Natural killer cell (primary cell): ENCODE measurements at regions not wholly inside any gene's neighbourhood (a gene's known extent, or its start where the extent isn't known, plus 50 kb on each side); places are given as distances from the start of the nearest gene placed in this dataset.

Experiments used
- ATAC-seq, 3 donors: fragments of 150-1000 bp in 2 of 3; fragments of 200-7000 bp in 1 of 3; cut with Tn5 transposase; 1 replicate in 1 of 3; 2 replicates in 2 of 3; pipeline ENCODE4 v1.10.0; 2021; ENCODE audit warnings: mild to moderate bottlenecking in 2 of 3, moderate library complexity in 2 of 3
- DNase-seq, 2 donors: peaks; one replicate each; pipeline versions ENCODE4 v3.0.0 to v3.0.0-alpha.2; 2013 to 2021; ENCODE audit warnings: mixed read lengths in 1 of 2
- H3K27ac ChIP-seq: one replicate; pipeline ENCODE4 v1.5.1; 2013; ENCODE audit warnings: mild to moderate bottlenecking, low read length
- H3K27me3 ChIP-seq: one replicate; pipeline ENCODE4 v1.6.1; 2013; ENCODE audit warnings: low read length; ENCODE audit not compliant: control insufficient read depth, insufficient read depth
- H3K36me3 ChIP-seq: one replicate; pipeline ENCODE4 v1.6.1; 2013; ENCODE audit warnings: low read length; ENCODE audit not compliant: control insufficient read depth, insufficient read depth
- H3K4me1 ChIP-seq: one replicate; pipeline ENCODE4 v1.6.1; 2013; ENCODE audit warnings: low read length; ENCODE audit not compliant: control insufficient read depth, insufficient read depth
- H3K4me3 ChIP-seq: one replicate; pipeline ENCODE4 v1.5.1; 2013; ENCODE audit warnings: low read length
- H3K9me3 ChIP-seq: one replicate; pipeline ENCODE4 v1.6.1; 2013; ENCODE audit warnings: low read length; ENCODE audit not compliant: control insufficient read depth, insufficient read depth
- H3K27ac Mint-ChIP-seq, 2 donors: one replicate each; pipeline ENCODE4 v1.8.0; 2022; ENCODE audit warnings: mild to moderate bottlenecking in 2 of 2, mixed read lengths in 2 of 2, moderate library complexity in 1 of 2
- H3K27me3 Mint-ChIP-seq, 2 donors: one replicate each; pipeline ENCODE4 v1.8.0; 2022; ENCODE audit warnings: low read depth in 2 of 2, mixed read lengths in 2 of 2
- H3K36me3 Mint-ChIP-seq: one replicate; pipeline ENCODE4 v1.8.0; 2022; ENCODE audit warnings: mixed read lengths
- H3K4me1 Mint-ChIP-seq, 2 donors: one replicate each; pipeline ENCODE4 v1.8.0; 2022; ENCODE audit warnings: mixed read lengths in 2 of 2
- H3K4me3 Mint-ChIP-seq: one replicate; pipeline ENCODE4 v1.8.0; 2022; ENCODE audit warnings: mild to moderate bottlenecking, moderate library complexity, mixed read lengths
- H3K9me3 Mint-ChIP-seq, 2 donors: one replicate each; pipeline ENCODE4 v1.8.0; 2022; ENCODE audit warnings: mixed read lengths in 2 of 2
- WGBS: methylation state at CpG from one replicate; pipeline ENCODE4 v1.1.7; 2013; ENCODE audit warnings: missing lambda C conversion rate; ENCODE audit not compliant: insufficient coverage; 5-methylcytosine and 5-hydroxymethylcytosine counted together
- intact Hi-C: fragments of 100-400 bp; cut with micrococcal nuclease; formaldehyde crosslinking; loops from one replicate; pipeline ENCODE4 v1.14.2; 2022
- TF ChIP-seq, protein P1 (sequence below): fragments of 200-600 bp; IDR thresholded peaks from one replicate; pipeline ENCODE4 v1.8.0; 2022; ENCODE audit warnings: antibody characterized with exemption

DNA sequence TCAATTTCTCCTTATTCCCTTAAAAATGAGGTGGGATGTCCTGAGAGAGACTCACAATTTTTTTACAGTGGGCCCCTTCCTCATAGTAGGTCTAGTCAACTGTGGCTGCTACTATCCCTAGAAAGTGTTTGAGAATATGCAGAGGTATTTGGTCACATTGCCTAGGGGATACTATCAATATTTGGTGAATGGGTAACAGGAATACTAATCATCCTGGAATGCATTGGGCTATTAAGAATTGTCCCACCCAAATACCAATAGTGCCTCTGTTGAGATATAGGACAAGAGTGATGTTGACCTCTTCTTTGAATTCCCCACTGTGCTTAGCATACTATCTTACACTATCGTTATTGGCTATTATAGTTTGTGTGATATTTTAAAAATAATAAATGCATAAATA is 389.4 kb downstream of the DIPK2A start:
- no CpG with 5 or more reads among the region's 1 CpG for WGBS
- Mint-ChIP-seq H3K4me3 (no peak overlapping the region), H3K27ac (no peak overlapping the region), H3K9me3 (peaks cover 6 to 11% of the 10 kb centered on the region in 2 donors), H3K27me3 (no peaks in the 10 kb centered on the region), H3K4me1 (no peaks in the 10 kb centered on the region), H3K36me3 (no peaks in the 10 kb centered on the region)
- intact Hi-C loops: no loop called here
- no peak for DNase-seq
- H3K4me1 ChIP-seq: no peaks in the 10 kb centered on the region
- ATAC-seq: no peak
- H3K4me3 ChIP-seq: no peak overlapping the region
- no peaks in the 10 kb centered on the region for H3K36me3 ChIP-seq
- no peaks in the 10 kb centered on the region for H3K27me3 ChIP-seq
- TF ChIP-seq, protein P1, sequence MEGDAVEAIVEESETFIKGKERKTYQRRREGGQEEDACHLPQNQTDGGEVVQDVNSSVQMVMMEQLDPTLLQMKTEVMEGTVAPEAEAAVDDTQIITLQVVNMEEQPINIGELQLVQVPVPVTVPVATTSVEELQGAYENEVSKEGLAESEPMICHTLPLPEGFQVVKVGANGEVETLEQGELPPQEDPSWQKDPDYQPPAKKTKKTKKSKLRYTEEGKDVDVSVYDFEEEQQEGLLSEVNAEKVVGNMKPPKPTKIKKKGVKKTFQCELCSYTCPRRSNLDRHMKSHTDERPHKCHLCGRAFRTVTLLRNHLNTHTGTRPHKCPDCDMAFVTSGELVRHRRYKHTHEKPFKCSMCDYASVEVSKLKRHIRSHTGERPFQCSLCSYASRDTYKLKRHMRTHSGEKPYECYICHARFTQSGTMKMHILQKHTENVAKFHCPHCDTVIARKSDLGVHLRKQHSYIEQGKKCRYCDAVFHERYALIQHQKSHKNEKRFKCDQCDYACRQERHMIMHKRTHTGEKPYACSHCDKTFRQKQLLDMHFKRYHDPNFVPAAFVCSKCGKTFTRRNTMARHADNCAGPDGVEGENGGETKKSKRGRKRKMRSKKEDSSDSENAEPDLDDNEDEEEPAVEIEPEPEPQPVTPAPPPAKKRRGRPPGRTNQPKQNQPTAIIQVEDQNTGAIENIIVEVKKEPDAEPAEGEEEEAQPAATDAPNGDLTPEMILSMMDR: no peak
- no peaks in the 10 kb centered on the region for H3K9me3 ChIP-seq
- no peak overlapping the region for H3K27ac ChIP-seq

DNA sequence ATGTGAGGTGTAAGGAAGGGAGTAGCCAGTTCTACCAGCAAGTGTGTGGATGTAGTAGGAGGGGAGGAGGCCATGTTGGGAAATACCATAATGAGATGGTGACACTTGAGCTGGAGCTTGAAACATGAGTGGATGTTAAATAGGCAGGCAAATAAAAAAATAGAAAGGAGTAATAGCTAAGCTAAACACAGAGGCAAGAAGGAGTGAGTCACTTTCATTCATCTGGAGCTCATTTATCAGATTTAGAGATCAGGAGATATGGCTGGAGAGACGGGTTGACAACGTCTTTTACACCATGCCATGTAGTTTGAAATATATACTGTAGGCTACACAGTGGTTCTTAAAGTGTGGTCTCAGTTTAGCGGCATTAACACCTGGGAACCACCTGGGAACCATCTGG is 390.5 kb downstream of the DIPK2A start:
- Histone ChIP-seq H3K9me3 (no peaks in the 10 kb centered on the region), H3K4me1 (no peaks in the 10 kb centered on the region), H3K27me3 (no peaks in the 10 kb centered on the region), H3K27ac (no peak overlapping the region), H3K36me3 (no peaks in the 10 kb centered on the region), H3K4me3 (no peak overlapping the region)
- no peak overlapping the region for H3K4me3 Mint-ChIP-seq
- no peak for DNase-seq
- no peaks in the 10 kb centered on the region for H3K4me1 Mint-ChIP-seq
- no peak overlapping the region for H3K27ac Mint-ChIP-seq
- TF ChIP-seq, protein P1: no peak
- 83% methylated on average over 3 of the region's 3 CpGs for WGBS
- H3K27me3 Mint-ChIP-seq: no peaks in the 10 kb centered on the region
- no peaks in the 10 kb centered on the region for H3K36me3 Mint-ChIP-seq
- H3K9me3 Mint-ChIP-seq: peaks cover 8 to 16% of the 10 kb centered on the region in 2 donors
- intact Hi-C loops: no loop called here
- no peak for ATAC-seq

DNA sequence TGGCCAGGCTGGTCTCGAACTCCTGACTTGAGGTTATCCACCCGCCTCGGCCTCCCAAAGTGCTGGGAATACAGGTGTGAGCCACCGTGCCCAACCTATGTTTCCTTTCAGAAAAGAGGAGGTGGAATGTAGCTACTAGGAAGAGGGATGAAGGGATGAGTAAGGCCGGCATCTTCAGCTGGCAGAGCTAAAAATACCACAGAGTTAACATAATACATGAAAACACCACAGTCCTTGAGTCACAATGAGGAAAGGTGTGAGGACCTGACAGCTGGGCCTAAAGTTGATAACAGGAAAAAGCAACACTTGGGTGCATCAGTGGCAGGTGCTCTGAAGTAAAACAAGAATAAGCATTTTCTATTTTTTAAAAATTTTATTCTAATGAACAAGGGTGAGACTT is 392.2 kb downstream of the DIPK2A start:
- Histone ChIP-seq H3K9me3 (peaks cover 8% of the 10 kb centered on the region), H3K27ac (no peak overlapping the region), H3K4me3 (no peak overlapping the region), H3K27me3 (no peaks in the 10 kb centered on the region), H3K4me1 (no peaks in the 10 kb centered on the region), H3K36me3 (no peaks in the 10 kb centered on the region)
- Mint-ChIP-seq H3K4me3 (no peak overlapping the region), H3K9me3 (peaks cover 12 to 22% of the 10 kb centered on the region in 2 donors), H3K27ac (no peak overlapping the region), H3K36me3 (no peaks in the 10 kb centered on the region), H3K27me3 (no peaks in the 10 kb centered on the region), H3K4me1 (no peaks in the 10 kb centered on the region)
- intact Hi-C loops: no loop called here
- no peak for DNase-seq
- TF ChIP-seq, protein P1: no peak
- no peak for ATAC-seq
- WGBS: 94% methylated on average over 4 of the region's 5 CpGs

DNA sequence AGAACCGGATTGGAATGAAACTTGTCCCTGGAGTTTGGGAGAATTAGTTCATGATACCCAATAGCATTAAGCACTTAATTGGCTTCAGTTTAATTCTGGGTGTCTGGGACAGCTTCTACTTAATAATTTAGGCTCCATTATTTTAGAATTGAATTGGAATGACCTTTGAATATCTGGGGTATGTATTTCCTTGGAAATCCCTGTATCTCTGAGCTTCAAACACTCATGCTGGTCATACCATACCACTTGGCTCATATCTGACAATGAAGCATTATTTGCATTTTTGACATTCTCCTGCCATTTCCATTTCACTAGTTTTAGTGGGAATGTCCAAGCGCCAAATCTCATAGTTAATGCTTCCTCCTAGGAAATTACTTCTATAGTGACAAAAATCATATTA is 393.1 kb downstream of the DIPK2A start:
- no peaks in the 10 kb centered on the region for H3K4me1 Mint-ChIP-seq
- ATAC-seq (no peak), DNase-seq (no peak)
- 86% methylated on average over 1 of the region's 2 CpGs for WGBS
- no peaks in the 10 kb centered on the region for H3K27me3 ChIP-seq
- no peak overlapping the region for H3K4me3 Mint-ChIP-seq
- H3K4me3 ChIP-seq: no peak overlapping the region
- H3K9me3 Mint-ChIP-seq: peaks cover 12 to 22% of the 10 kb centered on the region in 2 donors
- H3K9me3 ChIP-seq: peaks cover 11% of the 10 kb centered on the region
- no peaks in the 10 kb centered on the region for H3K36me3 Mint-ChIP-seq
- TF ChIP-seq, protein P1: no peak
- no peak overlapping the region for H3K27ac Mint-ChIP-seq
- H3K27ac ChIP-seq: no peak overlapping the region
- no peaks in the 10 kb centered on the region for H3K36me3 ChIP-seq
- intact Hi-C loops: no loop called here
- no peaks in the 10 kb centered on the region for H3K27me3 Mint-ChIP-seq
- no peaks in the 10 kb centered on the region for H3K4me1 ChIP-seq
